Loucy (cell line): ENCODE measurements at regions not wholly inside any gene's neighbourhood (a gene's known extent, or its start where the extent isn't known, plus 50 kb on each side); places are given as distances from the start of the nearest gene placed in this dataset.

ENCODE experiments used
- H2AFZ ChIP-seq: fragments of 200-600 bp; sonication (generic); 2 replicates; pipeline ENCODE4 v1.6.0; 2016; ENCODE audit warnings: antibody characterized with exemption, mild to moderate bottlenecking, low read length, moderate library complexity
- H3F3A ChIP-seq: fragments of 200-600 bp; 2 replicates; pipeline ENCODE4 v1.6.0; 2016; ENCODE audit warnings: antibody characterized with exemption, low read depth, mild to moderate bottlenecking
- H3K27me3 ChIP-seq: fragments of 200-600 bp; sonication (generic); 2 replicates; pipeline ENCODE4 v1.6.1; 2014; ENCODE audit warnings: low read length, mild to moderate bottlenecking; ENCODE audit not compliant: insufficient read depth, poor library complexity, severe bottlenecking
- H3K36me3 ChIP-seq: fragments of 200-600 bp; sonication (generic); 2 replicates; pipeline ENCODE4 v1.6.1; 2016; ENCODE audit warnings: low read length; ENCODE audit not compliant: insufficient read depth
- H3K4me1 ChIP-seq: fragments of 200-600 bp; sonication (generic); 2 replicates; pipeline ENCODE4 v1.5.1; 2014; ENCODE audit warnings: low read length, mild to moderate bottlenecking; ENCODE audit not compliant: insufficient read depth, poor library complexity, severe bottlenecking
- H3K4me2 ChIP-seq: fragments of 200-600 bp; sonication (generic); 2 replicates; pipeline ENCODE4 v1.6.0; 2014; ENCODE audit warnings: antibody characterized with exemption, low read length, low read depth, mild to moderate bottlenecking; ENCODE audit not compliant: poor library complexity, severe bottlenecking
- H3K4me3 ChIP-seq: fragments of 200-600 bp; sonication (generic); 2 replicates; pipeline ENCODE4 v1.5.1; 2014; ENCODE audit warnings: low read length, mild to moderate bottlenecking, mixed read lengths; ENCODE audit not compliant: poor library complexity, severe bottlenecking
- H3K79me2 ChIP-seq: fragments of 200-600 bp; sonication (generic); 2 replicates; pipeline ENCODE4 v1.6.1; 2014; ENCODE audit warnings: low read length; ENCODE audit not compliant: insufficient read depth
- H3K9ac ChIP-seq: fragments of 200-600 bp; sonication (generic); 2 replicates; pipeline ENCODE4 v1.6.0; 2014; ENCODE audit warnings: mild to moderate bottlenecking, low read depth, low read length, moderate library complexity; ENCODE audit not compliant: poor library complexity, severe bottlenecking
- H3K9me2 ChIP-seq: fragments of 200-600 bp; sonication (generic); replicated peaks from 2 replicates; pipeline ENCODE4 v1.6.1; 2016; ENCODE audit warnings: low read depth, low read length, mixed read lengths
- H3K9me3 ChIP-seq: fragments of 200-600 bp; sonication (generic); 2 replicates; pipeline ENCODE4 v1.6.1; 2014; ENCODE audit warnings: mild to moderate bottlenecking, antibody characterized with exemption, low read length, low read depth; ENCODE audit not compliant: insufficient read depth
- H4K20me1 ChIP-seq: fragments of 200-600 bp; sonication (generic); 2 replicates; pipeline ENCODE4 v1.6.0; 2014; ENCODE audit warnings: antibody characterized with exemption, low read length, mild to moderate bottlenecking; ENCODE audit not compliant: insufficient read depth, poor library complexity, severe bottlenecking
- EZH2phosphoT487 ChIP-seq: fragments of 200-600 bp; IDR thresholded peaks from 2 replicates; pipeline ENCODE4 v1.6.1; 2018; ENCODE audit warnings: antibody characterized with exemption, mild to moderate bottlenecking, moderate library complexity, borderline replicate concordance
- TF ChIP-seq, protein P1 (sequence below): fragments of 200-600 bp; sonication (generic); conservative IDR thresholded peaks from 2 replicates; pipeline ENCODE4 v1.5.1; 2014; ENCODE audit warnings: mild to moderate bottlenecking, antibody characterized with exemption, low read length

DNA sequence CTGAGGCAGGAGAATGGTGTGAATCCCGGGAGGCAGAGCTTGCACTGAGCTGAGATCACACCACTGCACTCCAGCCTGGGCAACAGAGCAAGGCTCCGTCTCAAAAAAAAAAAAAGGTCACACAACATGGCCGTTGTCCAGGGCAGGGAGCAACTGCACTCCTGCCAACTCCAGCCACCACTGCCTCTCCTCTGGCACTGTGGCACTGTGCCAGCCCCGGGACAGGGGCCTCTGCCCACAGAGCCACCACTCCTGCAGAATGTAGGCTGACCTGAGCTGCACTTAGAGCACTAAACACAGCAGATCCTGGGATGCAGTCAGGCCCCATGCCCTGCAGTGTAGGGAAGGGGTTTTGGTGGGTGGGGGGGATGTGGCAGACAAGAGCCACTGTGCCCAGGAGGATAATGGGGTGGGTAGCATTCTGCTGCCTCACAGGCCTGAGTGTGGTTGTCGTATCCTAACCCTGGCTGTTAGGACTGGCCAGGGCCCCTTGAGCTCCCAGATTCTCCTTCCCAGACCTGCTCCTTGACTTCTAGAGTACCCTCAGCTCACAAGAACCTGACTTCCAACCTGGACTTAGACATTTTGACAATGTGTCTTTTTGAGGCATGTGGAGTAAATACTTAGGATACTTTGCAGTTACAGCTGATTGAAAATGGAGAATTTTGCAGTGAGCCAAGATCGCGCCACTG, 69.4 kb upstream of the SH3RF3 start:
- H3K9me2 ChIP-seq = no peaks in the 10 kb centered on the region
- no peaks in the 10 kb centered on the region for H3F3A ChIP-seq
- H3K36me3 ChIP-seq = no peaks in the 10 kb centered on the region
- peaks cover 16% of the 10 kb centered on the region for H3K4me1 ChIP-seq
- H3K9ac ChIP-seq = no peak overlapping the region
- H3K79me2 ChIP-seq = no peaks in the 10 kb centered on the region
- H3K4me2 ChIP-seq = no peak overlapping the region
- no peaks in the 10 kb centered on the region for H3K9me3 ChIP-seq
- H3K27me3 ChIP-seq = no peaks in the 10 kb centered on the region
- H2AFZ ChIP-seq = 0 out of 2 replicates have a peak overlapping the region, but pooled peaks have one; percentile 3
- no peaks in the 10 kb centered on the region for H4K20me1 ChIP-seq
- H3K4me3 ChIP-seq = no peak overlapping the region
- TF ChIP-seq, protein P1, sequence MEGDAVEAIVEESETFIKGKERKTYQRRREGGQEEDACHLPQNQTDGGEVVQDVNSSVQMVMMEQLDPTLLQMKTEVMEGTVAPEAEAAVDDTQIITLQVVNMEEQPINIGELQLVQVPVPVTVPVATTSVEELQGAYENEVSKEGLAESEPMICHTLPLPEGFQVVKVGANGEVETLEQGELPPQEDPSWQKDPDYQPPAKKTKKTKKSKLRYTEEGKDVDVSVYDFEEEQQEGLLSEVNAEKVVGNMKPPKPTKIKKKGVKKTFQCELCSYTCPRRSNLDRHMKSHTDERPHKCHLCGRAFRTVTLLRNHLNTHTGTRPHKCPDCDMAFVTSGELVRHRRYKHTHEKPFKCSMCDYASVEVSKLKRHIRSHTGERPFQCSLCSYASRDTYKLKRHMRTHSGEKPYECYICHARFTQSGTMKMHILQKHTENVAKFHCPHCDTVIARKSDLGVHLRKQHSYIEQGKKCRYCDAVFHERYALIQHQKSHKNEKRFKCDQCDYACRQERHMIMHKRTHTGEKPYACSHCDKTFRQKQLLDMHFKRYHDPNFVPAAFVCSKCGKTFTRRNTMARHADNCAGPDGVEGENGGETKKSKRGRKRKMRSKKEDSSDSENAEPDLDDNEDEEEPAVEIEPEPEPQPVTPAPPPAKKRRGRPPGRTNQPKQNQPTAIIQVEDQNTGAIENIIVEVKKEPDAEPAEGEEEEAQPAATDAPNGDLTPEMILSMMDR = no peak
- TF ChIP-seq EZH2phosphoT487 = no peak

DNA sequence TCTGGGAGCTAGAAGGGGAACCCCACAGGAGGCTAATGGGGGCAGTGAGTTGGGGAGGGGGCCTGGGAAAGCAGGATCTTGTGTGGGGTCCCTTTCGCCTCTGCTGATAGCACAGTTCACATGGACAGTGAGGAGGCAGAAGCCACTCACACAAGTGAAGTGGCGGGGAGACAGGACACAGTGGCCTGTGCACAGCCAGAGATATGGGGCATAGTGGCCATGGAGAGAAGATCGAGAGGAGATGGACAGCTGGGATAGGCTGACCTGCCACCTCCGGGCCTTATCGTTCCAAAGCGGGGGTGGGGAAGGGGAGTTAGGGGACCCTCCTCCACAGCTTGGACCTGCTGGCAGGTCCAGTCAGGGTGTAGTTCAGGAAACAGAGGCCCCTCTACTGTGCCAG, 69.8 kb upstream of the EDAR start:
- Histone ChIP-seq H3K4me2 (no peak overlapping the region), H3K36me3 (no peaks in the 10 kb centered on the region), H4K20me1 (no peaks in the 10 kb centered on the region), H3K79me2 (no peaks in the 10 kb centered on the region), H3K9me2 (no peaks in the 10 kb centered on the region), H3K9ac (no peak overlapping the region), H3K4me1 (peaks cover 16% of the 10 kb centered on the region), H3F3A (no peaks in the 10 kb centered on the region), H3K4me3 (no peak overlapping the region), H3K27me3 (no peaks in the 10 kb centered on the region), H2AFZ (no peak overlapping the region), H3K9me3 (no peaks in the 10 kb centered on the region)
- TF ChIP-seq, protein P1 = no peak
- no peak for TF ChIP-seq EZH2phosphoT487

DNA sequence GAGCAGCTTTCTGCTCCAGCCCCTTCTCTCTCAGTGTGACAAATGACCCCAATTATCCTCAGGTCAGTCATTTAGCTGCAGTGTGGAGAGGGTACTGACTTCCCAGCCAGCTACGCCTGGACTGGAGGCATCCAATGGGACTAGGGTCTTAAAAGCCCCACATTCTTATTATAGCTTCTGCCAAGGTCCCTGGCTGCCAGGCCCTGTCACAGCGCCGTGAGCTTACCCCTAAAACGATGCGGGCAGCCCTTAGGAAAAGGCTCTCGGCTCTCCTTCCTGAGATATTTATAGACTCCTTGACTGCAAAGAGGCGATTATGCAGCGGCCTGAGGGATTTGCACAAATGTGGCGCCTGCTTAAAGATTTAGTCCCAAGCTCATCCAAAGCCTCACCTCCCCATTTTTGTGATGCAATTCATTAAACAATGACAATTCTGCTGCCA, 69.2 kb upstream of the EDAR start:
- no peaks in the 10 kb centered on the region for H3K9me3 ChIP-seq

More for the DNA sequence above, 69.2 kb upstream of the EDAR start:
- Histone ChIP-seq H3K4me3 (no peak overlapping the region), H4K20me1 (no peaks in the 10 kb centered on the region), H3K9me2 (no peaks in the 10 kb centered on the region), H3K4me1 (peaks cover 15% of the 10 kb centered on the region), H3K79me2 (no peaks in the 10 kb centered on the region), H3K27me3 (no peaks in the 10 kb centered on the region), H3F3A (no peaks in the 10 kb centered on the region), H3K4me2 (no peak overlapping the region), H3K36me3 (no peaks in the 10 kb centered on the region), H2AFZ (no peak overlapping the region), H3K9ac (no peak overlapping the region)
- TF ChIP-seq, protein P1 = no peak
- TF ChIP-seq EZH2phosphoT487 = no peak
